ENCODE measurements at regions not wholly inside any gene's neighbourhood (a gene's known extent, or its start where the extent isn't known, plus 50 kb on each side); places are given as distances from the start of the nearest gene placed in this dataset.

DNA sequence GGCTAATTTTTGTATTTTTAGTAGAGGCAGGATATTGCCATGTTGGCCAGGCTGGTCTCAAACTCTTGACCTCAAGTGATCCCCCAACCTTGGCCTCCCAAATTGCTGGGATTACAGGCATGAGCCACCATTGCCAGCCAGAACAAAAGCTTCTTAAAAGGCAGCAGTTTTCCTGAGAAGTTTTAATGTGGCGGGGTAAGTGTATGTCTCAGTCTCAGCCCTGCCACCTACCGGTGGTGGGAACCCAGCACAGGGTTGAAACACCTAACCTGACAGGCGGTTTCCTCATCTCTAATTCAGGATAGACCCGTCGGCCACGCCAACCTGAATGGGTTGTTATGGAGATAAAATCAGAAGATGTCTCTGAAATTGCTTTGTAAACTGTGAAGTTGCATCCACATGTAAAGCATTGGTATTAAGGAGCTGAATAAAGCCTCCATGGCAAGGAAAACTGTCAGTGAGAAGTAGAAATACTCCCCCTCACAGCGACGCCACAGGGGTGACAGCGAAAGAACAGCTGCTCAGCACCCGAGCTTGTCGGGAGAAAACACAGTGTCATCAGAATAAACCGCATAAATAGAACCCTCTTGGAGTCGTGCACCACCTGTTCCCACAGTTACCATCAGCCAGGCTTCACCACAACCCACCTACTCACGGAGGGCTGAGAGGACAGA is 165.9 kb upstream of the NCAM1 start:
- Histone ChIP-seq H3K4me3 (ENCODE audit: insufficient read depth, low read length) (no peak overlapping the region), H3K27ac (ENCODE audit: low read depth, low read length) (no peak overlapping the region), H3K36me3 (ENCODE audit: insufficient read depth, low read length) (no peaks in the 10 kb centered on the region), H2AFZ (ENCODE audit: low read length) (no peak overlapping the region), H4K20me1 (ENCODE audit: insufficient read depth, low read length) (no peaks in the 10 kb centered on the region), H3K4me1 (ENCODE audit: insufficient read depth, low read length) (no peaks in the 10 kb centered on the region), H3K79me2 (ENCODE audit: insufficient read depth, low read length) (no peaks in the 10 kb centered on the region), H3K4me2 (ENCODE audit: insufficient read depth, low read length) (no peak overlapping the region), H3K27me3 (ENCODE audit: insufficient read depth, low read length) (no peaks in the 10 kb centered on the region), H3K9me3 (ENCODE audit: low read depth, low read length) (no peaks in the 10 kb centered on the region)
- no peak for DNase-seq (ENCODE audit: insufficient read length, low spot score, missing footprints)
- TF ChIP-seq, protein P1, sequence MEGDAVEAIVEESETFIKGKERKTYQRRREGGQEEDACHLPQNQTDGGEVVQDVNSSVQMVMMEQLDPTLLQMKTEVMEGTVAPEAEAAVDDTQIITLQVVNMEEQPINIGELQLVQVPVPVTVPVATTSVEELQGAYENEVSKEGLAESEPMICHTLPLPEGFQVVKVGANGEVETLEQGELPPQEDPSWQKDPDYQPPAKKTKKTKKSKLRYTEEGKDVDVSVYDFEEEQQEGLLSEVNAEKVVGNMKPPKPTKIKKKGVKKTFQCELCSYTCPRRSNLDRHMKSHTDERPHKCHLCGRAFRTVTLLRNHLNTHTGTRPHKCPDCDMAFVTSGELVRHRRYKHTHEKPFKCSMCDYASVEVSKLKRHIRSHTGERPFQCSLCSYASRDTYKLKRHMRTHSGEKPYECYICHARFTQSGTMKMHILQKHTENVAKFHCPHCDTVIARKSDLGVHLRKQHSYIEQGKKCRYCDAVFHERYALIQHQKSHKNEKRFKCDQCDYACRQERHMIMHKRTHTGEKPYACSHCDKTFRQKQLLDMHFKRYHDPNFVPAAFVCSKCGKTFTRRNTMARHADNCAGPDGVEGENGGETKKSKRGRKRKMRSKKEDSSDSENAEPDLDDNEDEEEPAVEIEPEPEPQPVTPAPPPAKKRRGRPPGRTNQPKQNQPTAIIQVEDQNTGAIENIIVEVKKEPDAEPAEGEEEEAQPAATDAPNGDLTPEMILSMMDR (IDR thresholded peaks at IDR 0.05; ENCODE audit: extremely low read depth, low read depth, low read length), result peak; percentile 79

DNA sequence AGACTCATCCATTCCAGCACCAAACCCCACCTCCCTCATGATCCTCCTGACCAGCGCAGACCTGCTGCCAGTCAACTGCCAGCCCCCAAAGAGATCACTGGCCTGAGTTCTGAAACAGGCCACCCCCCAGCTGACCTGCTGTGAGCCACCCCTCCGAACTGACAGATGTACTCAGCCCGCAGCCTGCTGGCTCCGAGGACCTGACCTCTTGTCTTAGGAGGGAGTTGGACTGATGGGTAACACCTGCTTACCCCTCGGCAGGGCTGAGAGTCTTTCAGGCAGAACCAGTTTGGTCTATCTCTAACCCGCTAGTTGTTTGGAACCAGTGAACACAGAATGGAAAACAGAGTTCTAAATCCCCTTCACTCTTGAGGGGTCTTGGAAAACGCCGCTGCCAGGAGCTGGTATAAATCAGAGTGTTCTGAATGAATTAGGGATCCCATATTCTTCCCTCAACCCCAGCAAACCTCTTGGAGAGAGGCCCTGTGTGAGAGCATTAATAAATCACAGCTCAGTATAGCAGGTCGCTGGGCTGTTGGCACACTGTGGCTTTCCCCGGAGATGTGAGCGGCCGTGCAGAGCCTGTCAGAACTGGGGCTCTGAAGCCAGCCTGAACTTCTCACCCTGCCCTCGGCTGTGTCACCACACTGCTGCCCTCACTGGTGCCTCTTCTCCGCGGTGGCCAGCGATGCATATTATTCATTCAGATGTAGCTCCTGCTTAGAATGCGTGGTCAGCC is 165.1 kb upstream of the NCAM1 start:
- H3K4me3 ChIP-seq (ENCODE audit: insufficient read depth, low read length), result no peak overlapping the region
- H3K27ac ChIP-seq (ENCODE audit: low read depth, low read length), result no peak overlapping the region
- DNase-seq (ENCODE audit: insufficient read length, low spot score, missing footprints), result no peak
- TF ChIP-seq, protein P1 (IDR thresholded peaks at IDR 0.05; ENCODE audit: extremely low read depth, low read depth, low read length), result no peak
- no peaks in the 10 kb centered on the region for H4K20me1 ChIP-seq (ENCODE audit: insufficient read depth, low read length)
- H3K79me2 ChIP-seq (ENCODE audit: insufficient read depth, low read length), result no peaks in the 10 kb centered on the region
- no peaks in the 10 kb centered on the region for H3K4me1 ChIP-seq (ENCODE audit: insufficient read depth, low read length)
- no peaks in the 10 kb centered on the region for H3K9me3 ChIP-seq (ENCODE audit: low read depth, low read length)
- H3K27me3 ChIP-seq (ENCODE audit: insufficient read depth, low read length), result no peaks in the 10 kb centered on the region
- H3K4me2 ChIP-seq (ENCODE audit: insufficient read depth, low read length), result no peak overlapping the region
- H3K36me3 ChIP-seq (ENCODE audit: insufficient read depth, low read length), result no peaks in the 10 kb centered on the region
- no peak overlapping the region for H2AFZ ChIP-seq (ENCODE audit: low read length)

- no peak for DNase-seq (ENCODE audit: insufficient read length, low spot score, missing footprints)
- no peaks in the 10 kb centered on the region for H3K79me2 ChIP-seq (ENCODE audit: insufficient read depth, low read length)
- H3K27ac ChIP-seq (ENCODE audit: low read depth, low read length), result no peak overlapping the region
- H3K36me3 ChIP-seq (ENCODE audit: insufficient read depth, low read length), result no peaks in the 10 kb centered on the region
- no peak overlapping the region for H2AFZ ChIP-seq (ENCODE audit: low read length)
- H3K4me2 ChIP-seq (ENCODE audit: insufficient read depth, low read length), result no peak overlapping the region
- no peak overlapping the region for H3K4me3 ChIP-seq (ENCODE audit: insufficient read depth, low read length)
- no peaks in the 10 kb centered on the region for H3K9me3 ChIP-seq (ENCODE audit: low read depth, low read length)
- H3K27me3 ChIP-seq (ENCODE audit: insufficient read depth, low read length), result no peaks in the 10 kb centered on the region
- no peaks in the 10 kb centered on the region for H4K20me1 ChIP-seq (ENCODE audit: insufficient read depth, low read length)
- no peaks in the 10 kb centered on the region for H3K4me1 ChIP-seq (ENCODE audit: insufficient read depth, low read length)
- TF ChIP-seq, protein P1 (IDR thresholded peaks at IDR 0.05; ENCODE audit: extremely low read depth, low read depth, low read length), result no peak
These were observed 164.1 kb upstream of the NCAM1 start for GRCh38 chr11:112797092-112797491.

DNA sequence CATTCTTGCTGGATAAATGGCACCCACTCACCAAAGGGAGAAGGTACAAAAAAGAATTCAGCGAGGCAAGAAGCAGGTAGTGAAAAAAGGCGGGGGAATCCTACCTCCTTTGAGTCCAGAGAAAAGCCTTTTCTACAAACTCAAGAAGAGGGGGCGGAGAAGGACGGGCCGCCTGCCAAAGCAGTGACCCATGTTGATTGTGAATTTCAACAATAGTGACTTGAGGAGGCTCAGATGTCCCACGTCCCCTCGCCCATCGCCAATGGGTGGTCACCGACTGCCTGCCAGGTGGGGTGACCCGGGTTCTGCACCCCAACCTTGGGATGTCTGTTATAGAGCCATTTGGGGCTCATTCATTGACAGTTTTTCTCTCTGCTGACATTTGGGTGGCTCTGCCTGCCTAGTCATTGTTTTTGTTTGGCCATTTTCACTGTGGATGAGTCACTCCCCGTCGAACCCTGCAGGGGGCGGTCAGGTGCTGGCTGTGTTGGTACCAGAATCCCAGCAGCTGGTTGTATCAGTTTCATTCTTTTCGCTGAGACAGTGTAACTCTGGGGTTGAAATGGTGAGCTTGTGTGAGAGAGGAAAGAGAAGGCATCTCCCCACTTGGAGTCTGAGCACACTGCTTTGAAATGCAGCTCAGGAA is 163.4 kb upstream of the NCAM1 start:
- no peak overlapping the region for H3K4me2 ChIP-seq (ENCODE audit: insufficient read depth, low read length)
- H3K27me3 ChIP-seq (ENCODE audit: insufficient read depth, low read length), result no peaks in the 10 kb centered on the region
- H3K4me3 ChIP-seq (ENCODE audit: insufficient read depth, low read length), result no peak overlapping the region
- no peaks in the 10 kb centered on the region for H3K79me2 ChIP-seq (ENCODE audit: insufficient read depth, low read length)
- H4K20me1 ChIP-seq (ENCODE audit: insufficient read depth, low read length), result no peaks in the 10 kb centered on the region
- no peak overlapping the region for H3K27ac ChIP-seq (ENCODE audit: low read depth, low read length)
- no peak for DNase-seq (ENCODE audit: insufficient read length, low spot score, missing footprints)
- H3K36me3 ChIP-seq (ENCODE audit: insufficient read depth, low read length), result no peaks in the 10 kb centered on the region
- no peaks in the 10 kb centered on the region for H3K9me3 ChIP-seq (ENCODE audit: low read depth, low read length)
- no peaks in the 10 kb centered on the region for H3K4me1 ChIP-seq (ENCODE audit: insufficient read depth, low read length)
- no peak overlapping the region for H2AFZ ChIP-seq (ENCODE audit: low read length)
- TF ChIP-seq, protein P1 (IDR thresholded peaks at IDR 0.05; ENCODE audit: extremely low read depth, low read depth, low read length), result peak; percentile 27

Measured in osteoblast (primary cell).